ENCODE measurements at regions not wholly inside any gene's neighbourhood (a gene's known extent, or its start where the extent isn't known, plus 50 kb on each side); places are given as distances from the start of the nearest gene placed in this dataset.

- DNase-seq (ENCODE audit: low read depth in 2 of 2, low spot score in 1 of 2), result no peak
These were observed 170.2 kb downstream of the THBS2 start for GRCh38 chr6:169083508-169083874.

- DNase-seq (ENCODE audit: low read depth in 2 of 2, low spot score in 1 of 2), result no peak
These were observed 170.7 kb downstream of the THBS2 start for GRCh38 chr6:169082817-169083507.

DNA sequence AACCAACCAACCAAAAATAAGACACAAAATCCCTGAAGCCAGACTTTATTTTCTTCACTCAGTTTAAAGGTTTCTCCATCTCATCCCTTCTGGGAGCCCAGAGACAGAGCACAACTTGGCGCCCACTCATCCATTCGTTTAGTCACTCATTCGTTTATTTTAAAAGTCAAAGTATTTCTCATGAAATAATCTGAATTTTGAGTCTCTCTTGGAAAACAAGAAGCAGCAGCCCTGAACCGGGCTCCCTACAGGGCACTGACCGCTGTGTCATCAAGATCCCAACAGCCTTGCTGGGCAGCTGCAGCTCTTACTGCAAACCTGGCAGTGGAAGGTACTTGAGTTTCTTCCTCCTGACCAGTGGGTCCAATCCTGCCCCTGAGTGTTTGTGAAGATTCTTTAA lies 171.6 kb downstream of the THBS2 start:
- DNase-seq (ENCODE audit: low read depth in 2 of 2, low spot score in 1 of 2), result no peak

DNA sequence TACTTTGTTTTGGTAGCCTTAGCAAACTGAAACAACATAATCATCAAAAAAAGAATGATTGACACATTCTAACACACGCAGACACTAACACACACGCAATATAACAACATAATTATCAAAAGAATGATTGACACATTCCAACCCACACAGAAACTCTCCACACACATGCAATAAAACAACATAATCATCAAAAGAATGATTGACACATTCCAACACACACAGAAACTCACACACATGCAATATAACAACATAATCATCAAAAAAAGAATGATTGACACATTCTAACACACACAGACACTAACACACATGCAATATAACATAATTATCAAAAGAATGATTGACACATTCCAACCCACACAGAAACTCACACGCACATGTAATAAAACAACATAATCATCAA lies 172.4 kb downstream of the THBS2 start:
- DNase-seq (ENCODE audit: low read depth in 2 of 2, low spot score in 1 of 2), result no peak

DNA sequence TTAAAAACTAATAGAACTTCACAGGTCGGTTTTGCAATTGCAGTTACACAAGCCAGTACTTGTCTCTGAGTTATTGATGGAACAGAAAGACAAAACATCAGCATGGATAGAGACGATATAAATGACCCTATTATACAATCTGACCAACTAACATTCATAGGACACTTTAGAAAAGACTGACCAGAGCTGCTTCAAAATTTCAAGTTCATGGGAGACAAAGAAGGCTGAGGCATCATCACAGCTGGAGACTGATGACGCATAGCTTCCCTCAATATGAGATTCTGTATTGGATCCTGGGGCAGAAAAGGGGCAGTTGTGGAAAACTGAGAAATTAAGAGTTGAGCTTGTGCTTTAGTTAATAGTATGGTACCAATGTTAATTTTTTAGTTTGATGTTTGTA lies 174.0 kb downstream of the THBS2 start:
- no peak for DNase-seq (ENCODE audit: low read depth in 2 of 2, low spot score in 1 of 2)

GRCh38 chr6:169078399-169079145 lies 175.1 kb downstream of the THBS2 start:
- DNase-seq (ENCODE audit: low read depth in 2 of 2, low spot score in 1 of 2), result no peak

DNA sequence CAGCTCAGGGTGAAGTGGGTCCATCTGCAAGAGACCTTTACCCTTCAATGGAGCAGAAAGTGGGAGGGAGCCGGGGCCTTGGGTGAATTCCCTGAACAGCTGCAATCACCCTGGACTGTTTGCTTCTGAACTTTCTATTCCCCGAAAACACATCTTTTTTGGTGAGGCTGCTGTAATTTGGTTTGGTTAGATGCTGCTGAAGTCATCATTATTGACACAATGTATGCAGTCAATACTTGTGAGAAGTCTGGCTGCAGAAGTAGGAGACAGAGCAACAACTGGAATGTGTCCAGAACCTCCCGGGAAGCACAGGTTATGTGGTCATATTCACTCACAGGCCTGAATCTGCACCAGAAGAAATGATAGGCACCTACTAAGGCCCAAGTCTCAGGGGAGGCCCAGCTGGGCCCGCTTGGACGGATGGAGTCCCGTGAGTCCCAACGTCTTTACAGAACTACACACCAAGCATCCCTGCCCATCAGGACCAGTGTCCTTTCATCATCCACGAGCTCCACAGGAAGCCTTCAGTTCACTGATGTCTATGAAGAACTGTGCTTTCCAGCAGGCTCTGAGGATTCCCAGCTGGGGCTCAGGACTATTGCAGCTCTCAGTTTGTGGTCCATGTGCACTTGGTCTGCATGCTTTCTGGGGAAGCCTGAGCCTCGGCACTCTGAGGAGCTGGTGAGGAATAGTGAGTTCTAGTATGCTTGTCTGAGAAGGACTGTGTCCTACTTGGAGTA lies 177.6 kb downstream of the THBS2 start:
- DNase-seq (ENCODE audit: low read depth in 2 of 2, low spot score in 1 of 2), result no peak

DNA sequence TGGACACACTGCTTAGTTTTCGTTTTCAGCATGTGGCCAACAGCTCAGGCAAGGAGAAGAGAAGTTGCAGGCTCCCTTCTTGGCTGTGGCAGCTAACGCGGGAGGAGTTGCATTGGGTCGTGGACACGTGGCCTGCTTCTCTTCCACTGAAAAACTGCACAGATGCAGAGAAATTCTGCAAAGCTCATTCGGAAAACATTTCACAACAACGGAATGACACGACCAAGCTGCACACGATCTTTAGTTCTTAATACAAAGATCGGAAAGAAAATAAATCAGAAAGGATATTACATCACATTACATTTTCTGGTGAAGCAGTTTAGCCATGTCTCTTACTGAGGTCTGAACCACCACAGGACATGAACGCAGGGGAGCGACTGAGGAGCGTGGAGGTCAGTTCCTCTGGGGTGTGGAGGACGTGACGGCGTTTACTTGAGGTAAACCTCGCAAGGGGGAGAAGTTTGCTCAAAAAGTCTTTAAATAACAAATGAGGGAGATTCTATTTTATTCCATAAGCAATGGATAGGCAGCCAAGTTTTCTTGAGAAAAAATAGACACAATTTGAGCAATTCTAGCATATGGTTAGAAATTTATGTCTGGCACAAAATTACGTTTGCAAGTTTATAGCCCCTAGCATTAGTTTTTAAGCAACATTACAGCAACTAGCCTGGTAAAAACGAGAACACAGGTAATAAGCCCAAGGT lies 178.3 kb downstream of the THBS2 start:
- DNase-seq (ENCODE audit: low read depth in 2 of 2, low spot score in 1 of 2), result no peak

DNA sequence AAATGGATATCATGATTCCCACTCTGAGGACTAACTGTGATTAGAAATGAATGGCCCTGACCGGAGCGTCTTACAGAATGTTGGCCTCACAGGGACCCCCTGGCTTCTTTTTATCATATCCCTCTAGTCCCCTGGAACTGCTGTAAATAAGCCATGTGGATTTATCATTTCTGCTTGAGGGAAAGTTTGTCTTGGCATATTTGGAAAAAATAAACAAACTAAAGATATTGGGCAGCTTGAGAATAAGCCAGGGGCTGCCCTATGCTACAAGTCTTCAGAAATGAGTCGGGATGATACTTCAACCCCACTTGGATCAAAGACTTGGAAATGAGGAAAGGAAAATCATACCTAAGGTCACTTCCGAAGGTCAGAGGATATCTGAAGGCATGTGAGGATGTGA lies 179.1 kb downstream of the THBS2 start:
- DNase-seq (ENCODE audit: low read depth in 2 of 2, low spot score in 1 of 2), result no peak

- no peak for DNase-seq (ENCODE audit: low read depth in 2 of 2, low spot score in 1 of 2)
These were observed 180.3 kb downstream of the THBS2 start for GRCh38 chr6:169073311-169073710.

DNA sequence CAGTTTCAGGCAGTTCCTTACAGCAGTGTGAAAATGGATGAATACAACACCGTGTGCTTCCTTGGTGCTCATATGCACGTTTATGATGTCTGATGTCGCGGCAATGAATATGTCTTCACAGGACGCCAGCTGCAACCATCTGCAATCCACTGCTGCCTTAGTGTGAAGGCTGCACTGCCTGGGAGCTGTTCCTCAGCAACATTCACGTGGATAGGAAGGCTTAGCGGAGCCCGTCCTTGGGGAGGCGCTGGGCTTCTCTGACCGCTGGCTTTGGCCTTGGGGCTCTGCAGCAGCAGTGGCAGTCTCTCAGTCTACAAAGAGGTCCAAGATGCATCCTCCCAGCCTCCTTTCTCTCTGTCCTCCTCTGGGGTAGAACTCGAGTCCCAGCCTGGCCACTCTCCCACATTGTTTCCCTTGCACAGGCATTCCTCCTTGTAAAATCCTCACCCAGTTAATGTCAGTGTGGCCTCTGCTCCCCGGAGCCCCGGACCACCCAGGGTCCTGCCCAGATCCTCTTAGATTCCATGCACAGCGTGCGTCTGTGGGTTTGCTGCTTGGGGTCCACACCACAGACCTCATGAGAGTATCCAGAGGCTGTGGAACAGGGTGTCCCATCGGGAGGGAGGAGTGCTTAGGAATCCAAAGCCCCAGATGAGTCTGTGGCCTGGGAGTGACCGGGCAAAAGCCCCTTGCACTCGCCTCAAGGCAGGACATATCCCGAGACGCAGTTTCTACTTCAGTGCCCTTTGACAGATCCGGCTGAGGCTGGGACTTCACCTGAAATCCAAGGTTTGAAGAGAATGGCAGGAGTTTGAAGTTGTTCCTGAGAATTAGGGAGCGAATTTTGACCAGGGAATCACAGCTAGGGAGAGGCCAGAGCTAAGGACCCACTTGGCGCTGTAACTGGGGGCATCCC lies 181.3 kb downstream of the THBS2 start:
- DNase-seq (ENCODE audit: low read depth in 2 of 2, low spot score in 1 of 2), result no peak

- DNase-seq (ENCODE audit: low read depth in 2 of 2, low spot score in 1 of 2), result no peak
These were observed 182.3 kb downstream of the THBS2 start for GRCh38 chr6:169071394-169071793.

DNA sequence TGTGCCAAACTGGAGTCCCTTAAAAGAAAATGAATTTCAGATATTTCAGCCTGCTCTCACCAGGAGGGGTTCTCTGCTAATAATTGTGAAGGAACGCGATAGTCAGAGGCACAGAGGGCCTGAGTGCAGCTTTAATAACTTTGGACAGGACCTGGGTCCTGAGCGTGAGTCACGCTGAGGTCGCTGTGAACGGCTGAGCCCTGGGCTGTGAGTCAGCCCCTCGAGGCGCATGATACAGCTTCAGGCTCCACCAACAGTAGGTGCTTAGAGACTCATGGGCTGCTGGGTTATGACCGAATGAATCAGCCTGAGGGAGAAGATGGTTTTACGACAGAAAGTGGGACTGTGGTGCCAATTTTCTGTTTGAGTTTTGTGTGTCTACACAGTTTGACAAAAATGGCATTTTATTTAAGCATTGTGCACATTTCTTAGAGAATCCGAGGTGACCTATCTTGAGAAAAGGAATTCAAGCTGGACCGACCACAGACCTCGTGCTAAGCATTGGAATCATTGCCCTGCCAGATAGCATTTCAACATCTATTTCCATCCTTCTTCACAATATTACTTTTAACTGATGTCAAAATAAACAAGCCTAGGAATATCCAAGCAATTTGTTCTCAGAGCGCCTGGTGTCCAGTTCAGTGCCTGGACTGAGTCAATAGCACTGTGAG lies 183.0 kb downstream of the THBS2 start:
- no peak for DNase-seq (ENCODE audit: low read depth in 2 of 2, low spot score in 1 of 2)

DNA sequence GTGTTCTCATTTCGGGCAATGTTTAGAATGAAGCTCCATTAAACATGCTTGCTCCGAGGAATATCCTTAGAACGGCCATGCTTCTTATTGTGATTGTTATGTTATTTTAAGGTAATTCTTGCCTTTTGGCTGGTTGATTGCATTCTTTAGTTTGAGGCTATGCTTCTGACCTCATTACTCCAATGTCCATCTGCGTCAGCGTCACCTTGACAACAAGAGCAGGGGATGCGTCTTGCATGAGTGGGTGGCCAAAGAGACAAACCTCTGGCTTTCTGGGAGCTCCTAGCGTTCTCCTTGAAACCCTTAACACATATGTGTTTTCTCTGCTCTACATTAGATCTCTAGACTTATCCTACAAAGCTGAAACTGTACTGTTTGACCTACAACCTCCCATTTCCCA lies 184.3 kb downstream of the THBS2 start:
- DNase-seq (ENCODE audit: low read depth in 2 of 2, low spot score in 1 of 2), result no peak

- DNase-seq (ENCODE audit: low read depth in 2 of 2, low spot score in 1 of 2), result no peak
These were observed 189.5 kb downstream of the THBS2 start for GRCh38 chr6:169064194-169064593.

- no peak for DNase-seq (ENCODE audit: low read depth in 2 of 2, low spot score in 1 of 2)
These were observed 191.4 kb downstream of the THBS2 start for GRCh38 chr6:169062272-169062671.

DNA sequence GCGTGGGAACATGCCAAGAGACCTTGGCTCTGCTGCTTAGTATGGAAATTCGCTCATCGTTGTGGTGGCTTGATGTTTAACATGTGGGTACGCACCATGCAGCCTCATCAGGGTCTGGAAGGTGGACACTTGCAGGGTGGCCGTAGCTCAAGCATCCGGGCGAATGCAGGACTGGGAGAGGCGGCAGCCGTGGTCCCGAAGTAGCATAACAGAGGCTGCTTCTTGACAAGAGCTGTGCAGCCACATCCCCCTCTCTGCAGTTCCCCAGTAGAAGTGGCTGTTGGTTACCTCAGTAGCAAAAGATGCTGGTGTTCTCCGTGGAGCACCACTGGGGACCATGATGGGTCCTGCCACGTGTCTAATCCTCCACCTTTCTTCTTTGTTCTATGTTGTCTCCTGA lies 195.0 kb downstream of the THBS2 start:
- DNase-seq (ENCODE audit: low read depth in 2 of 2, low spot score in 1 of 2), result no peak

DNA sequence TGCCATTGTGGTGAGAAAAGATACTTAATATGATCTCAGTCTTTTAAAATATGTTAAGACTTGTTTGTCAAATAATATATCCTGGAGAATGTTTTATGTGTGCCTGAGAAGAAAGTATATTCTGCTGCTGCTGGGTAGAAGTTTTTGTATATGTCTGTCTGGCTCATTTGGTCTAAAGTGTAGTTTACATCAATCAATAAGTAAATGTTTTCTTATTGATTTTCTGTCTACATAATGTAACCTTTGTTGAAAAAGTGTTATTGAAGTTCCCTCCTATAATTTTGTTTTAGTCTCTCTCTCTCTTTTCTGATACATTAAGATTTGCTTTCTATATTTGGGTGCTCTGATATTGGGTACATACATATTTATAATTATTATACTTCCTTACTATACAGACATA lies 201.2 kb downstream of the THBS2 start:
- no peak for DNase-seq (ENCODE audit: low read depth in 2 of 2, low spot score in 1 of 2)

- no peak for DNase-seq (ENCODE audit: low read depth in 2 of 2, low spot score in 1 of 2)
These were observed 202.3 kb downstream of the THBS2 start for GRCh38 chr6:169051371-169051770.

DNA sequence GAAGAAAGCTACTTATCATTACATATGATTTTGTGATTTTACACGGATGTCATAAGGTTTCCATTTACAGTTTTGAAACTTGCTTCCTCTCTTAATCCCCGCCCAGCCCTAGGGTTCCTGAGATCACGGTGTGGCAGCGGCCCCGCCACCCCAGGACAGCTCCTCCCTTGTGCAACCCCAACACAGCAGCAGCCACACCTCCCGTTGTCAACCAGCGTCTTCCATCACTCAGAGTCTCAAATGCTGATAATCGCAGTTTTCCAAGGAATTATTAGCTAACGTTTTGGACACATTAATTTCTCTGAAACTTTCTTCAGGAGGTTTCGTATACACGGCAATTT lies 204.8 kb downstream of the THBS2 start:
- DNase-seq (ENCODE audit: low read depth in 2 of 2, low spot score in 1 of 2), result no peak

All from stimulated activated CD8-positive, alpha-beta memory T cell treated with anti-CD3 and anti-CD28 coated beads, Interleukin-4, amount 100 ng/mL, for 4 hours (primary cell).